Suprapubic skin (tissue), 4 donors: ENCODE measurements at regions not wholly inside any gene's neighbourhood (a gene's known extent, or its start where the extent isn't known, plus 50 kb on each side); places are given as distances from the start of the nearest gene placed in this dataset.

Experiments
- DNase-seq, 2 donors: peaks; one replicate each; pipeline ENCODE4 v3.0.0-alpha.2; 2019; ENCODE audit warnings: low spot score in 2 of 2
- H3K27ac ChIP-seq: fragments of 200-600 bp; sonication (generic); one replicate; pipeline ENCODE4 v1.5.1; 2019
- H3K27me3 ChIP-seq: fragments of 200-600 bp; sonication (generic); one replicate; pipeline ENCODE4 v1.5.1; 2019
- H3K36me3 ChIP-seq: fragments of 200-600 bp; sonication (generic); one replicate; pipeline ENCODE4 v1.5.1; 2019
- H3K4me1 ChIP-seq: fragments of 200-600 bp; sonication (generic); one replicate; pipeline ENCODE4 v1.5.1; 2019
- H3K4me3 ChIP-seq: fragments of 200-600 bp; sonication (generic); one replicate; pipeline ENCODE4 v1.5.1; 2019; ENCODE audit warnings: mild to moderate bottlenecking
- H3K9me3 ChIP-seq: fragments of 200-600 bp; sonication (generic); one replicate; pipeline ENCODE4 v1.5.1; 2019
- EP300 ChIP-seq: sonication (generic); formaldehyde crosslinking; IDR thresholded peaks from one replicate; pipeline ENCODE4 v1.6.1; 2017; ENCODE audit warnings: antibody characterized with exemption
- POLR2A ChIP-seq, 2 donors: fragments of 450-650 bp; IDR thresholded peaks; one replicate each; pipeline ENCODE4 v1.6.1; 2017; ENCODE audit warnings: antibody characterized with exemption in 2 of 2, mild to moderate bottlenecking in 2 of 2, moderate library complexity in 2 of 2
- POLR2AphosphoS5 ChIP-seq, 3 donors: sonication (generic); formaldehyde crosslinking; IDR thresholded peaks; one replicate each; pipeline ENCODE4 v1.6.1; 2017; ENCODE audit warnings: antibody characterized with exemption in 3 of 3
- WGBS: methylation state at CpG from one replicate; pipeline ENCODE4 v1.1.5; 2018; 5-methylcytosine and 5-hydroxymethylcytosine counted together
- TF ChIP-seq, protein P1 (sequence below), 2 donors: fragments of 200-600 bp in 1 of 2; fragments of 450-650 bp in 1 of 2; sonication (generic) in 1 of 2; IDR thresholded peaks; one replicate each; pipeline ENCODE4 v1.5.1; 2016 to 2019; ENCODE audit warnings: antibody characterized with exemption in 2 of 2, mild to moderate bottlenecking in 1 of 2, moderate library complexity in 1 of 2

DNA sequence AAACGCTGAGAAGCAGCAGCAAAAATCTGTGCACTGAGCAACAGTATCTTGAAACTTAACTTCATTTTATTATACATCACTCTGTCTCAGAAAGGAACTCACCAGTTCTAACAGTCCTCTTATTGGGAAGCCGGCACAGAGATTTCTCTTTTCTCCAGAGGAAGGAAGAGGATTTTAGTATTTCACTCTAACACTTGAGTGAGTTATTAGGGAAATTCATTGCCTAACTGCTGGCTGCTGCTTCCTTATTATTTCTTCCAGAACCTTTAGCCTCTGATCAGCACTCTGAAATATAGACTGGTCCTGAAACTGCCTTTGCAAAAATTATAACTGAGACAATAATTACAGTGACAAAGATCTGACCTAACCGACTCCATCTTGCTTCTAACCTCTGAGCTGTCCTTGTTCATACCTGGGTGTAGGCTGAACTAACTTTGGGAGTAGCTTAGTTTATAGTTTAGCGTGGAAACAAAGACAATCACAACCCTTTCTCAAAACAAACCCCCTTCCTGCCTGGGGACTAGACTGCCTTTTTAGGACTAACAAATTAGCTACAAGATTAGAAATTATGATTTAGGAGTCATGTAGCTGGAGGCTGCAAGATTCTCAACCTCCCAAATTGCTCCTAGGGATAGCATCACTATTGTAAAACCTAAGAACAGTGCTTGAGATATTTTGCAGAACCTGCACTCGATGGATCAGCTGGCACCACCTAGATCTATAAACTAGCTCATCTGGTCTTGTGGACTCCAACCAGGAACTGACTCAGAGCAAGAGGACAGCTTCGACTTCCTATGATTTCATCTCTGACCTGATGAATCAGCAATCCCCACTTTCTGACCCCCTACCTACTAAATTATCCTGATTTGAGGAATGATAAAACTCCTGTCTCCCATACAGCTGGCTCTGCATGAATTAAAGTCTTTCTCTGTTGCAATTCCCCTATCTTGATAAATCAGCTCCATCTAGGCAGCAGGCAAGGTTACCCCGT is 117.5 kb downstream of the DYRK2 start:
- 57% methylated on average over 7 of the region's 7 CpGs for WGBS
- no peak for DNase-seq
- Histone ChIP-seq H3K27me3 (no peaks in the 10 kb centered on the region), H3K9me3 (no peaks in the 10 kb centered on the region), H3K4me3 (no peak overlapping the region), H3K4me1 (no peaks in the 10 kb centered on the region), H3K27ac (no peak overlapping the region), H3K36me3 (no peaks in the 10 kb centered on the region)
- TF ChIP-seq POLR2A (IDR thresholded peaks at IDR 0.05): no peak
- no peak for TF ChIP-seq EP300
- no peak for TF ChIP-seq POLR2AphosphoS5 (IDR thresholded peaks at IDR 0.05)

DNA sequence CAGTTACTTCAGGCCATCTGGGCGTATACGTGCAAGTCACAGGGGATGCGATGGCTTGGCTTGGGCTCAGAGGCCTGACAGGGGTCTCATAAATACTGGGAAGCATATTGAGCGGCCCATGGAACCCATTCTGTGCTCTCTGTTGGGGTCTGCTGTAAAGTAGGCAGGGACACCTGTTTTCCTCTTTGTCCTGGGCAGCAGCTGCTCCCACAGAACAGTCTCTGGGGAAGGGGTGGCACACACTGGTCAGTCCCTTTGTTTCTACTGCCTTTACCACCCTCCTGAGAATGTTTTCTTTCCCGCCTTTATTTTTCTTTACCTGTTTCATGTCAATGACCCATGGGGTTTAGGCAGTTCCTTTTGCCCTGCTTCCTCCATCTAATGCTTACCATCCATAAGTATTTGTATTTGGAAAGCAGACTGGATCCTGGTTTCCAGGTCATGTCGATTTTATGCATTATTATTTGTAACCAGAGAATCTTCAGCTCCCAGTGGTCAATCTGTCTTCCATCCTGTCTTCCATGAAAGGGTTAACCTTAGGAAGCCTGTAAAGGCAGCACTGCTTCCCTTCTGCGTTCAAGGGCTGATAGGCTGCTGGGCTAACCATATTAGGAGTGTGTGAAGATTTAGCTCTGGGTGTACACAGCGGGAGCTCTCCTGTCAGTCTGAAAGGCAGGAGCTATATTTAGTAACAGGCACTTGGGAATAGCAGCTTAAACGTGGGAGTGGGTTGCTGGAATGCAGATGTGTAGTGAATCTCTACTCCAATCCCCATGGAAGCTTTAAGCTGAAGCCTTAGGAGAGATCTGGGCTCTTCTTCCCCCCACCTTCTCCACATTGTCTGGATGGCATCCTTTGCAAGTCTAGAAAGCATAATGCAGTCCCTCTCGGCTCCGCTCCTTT is 124.0 kb downstream of the DYRK2 start:
- Histone ChIP-seq H3K27me3 (no peaks in the 10 kb centered on the region), H3K9me3 (no peaks in the 10 kb centered on the region), H3K4me1 (no peaks in the 10 kb centered on the region), H3K27ac (no peak overlapping the region), H3K4me3 (no peak overlapping the region), H3K36me3 (no peaks in the 10 kb centered on the region)
- TF ChIP-seq EP300 (no peak), POLR2AphosphoS5 (IDR thresholded peaks at IDR 0.05) (no peak), POLR2A (IDR thresholded peaks at IDR 0.05) (no peak)
- TF ChIP-seq, protein P1, sequence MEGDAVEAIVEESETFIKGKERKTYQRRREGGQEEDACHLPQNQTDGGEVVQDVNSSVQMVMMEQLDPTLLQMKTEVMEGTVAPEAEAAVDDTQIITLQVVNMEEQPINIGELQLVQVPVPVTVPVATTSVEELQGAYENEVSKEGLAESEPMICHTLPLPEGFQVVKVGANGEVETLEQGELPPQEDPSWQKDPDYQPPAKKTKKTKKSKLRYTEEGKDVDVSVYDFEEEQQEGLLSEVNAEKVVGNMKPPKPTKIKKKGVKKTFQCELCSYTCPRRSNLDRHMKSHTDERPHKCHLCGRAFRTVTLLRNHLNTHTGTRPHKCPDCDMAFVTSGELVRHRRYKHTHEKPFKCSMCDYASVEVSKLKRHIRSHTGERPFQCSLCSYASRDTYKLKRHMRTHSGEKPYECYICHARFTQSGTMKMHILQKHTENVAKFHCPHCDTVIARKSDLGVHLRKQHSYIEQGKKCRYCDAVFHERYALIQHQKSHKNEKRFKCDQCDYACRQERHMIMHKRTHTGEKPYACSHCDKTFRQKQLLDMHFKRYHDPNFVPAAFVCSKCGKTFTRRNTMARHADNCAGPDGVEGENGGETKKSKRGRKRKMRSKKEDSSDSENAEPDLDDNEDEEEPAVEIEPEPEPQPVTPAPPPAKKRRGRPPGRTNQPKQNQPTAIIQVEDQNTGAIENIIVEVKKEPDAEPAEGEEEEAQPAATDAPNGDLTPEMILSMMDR (IDR thresholded peaks at IDR 0.05): no peak
- WGBS: 53% methylated on average over 11 of the region's 11 CpGs
- DNase-seq: no peak

DNA sequence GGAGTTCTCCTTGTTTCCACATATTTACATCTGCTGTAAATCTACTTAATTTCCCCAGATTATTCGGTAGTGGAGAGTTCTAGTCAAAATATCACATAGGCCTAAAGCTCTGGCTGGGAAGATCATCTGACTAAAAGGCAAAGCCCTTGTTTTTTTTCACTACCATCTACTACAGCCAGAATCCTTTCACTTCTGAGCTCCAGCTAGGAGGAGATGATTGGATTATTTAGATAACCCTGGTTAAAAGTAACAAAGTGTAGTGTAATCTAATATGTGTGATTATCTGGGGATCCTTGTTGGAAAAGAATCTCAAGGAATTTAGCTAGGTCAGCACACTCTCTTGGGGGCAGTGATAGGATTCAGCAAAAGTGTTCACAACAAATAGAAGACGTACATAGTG is 125.4 kb downstream of the DYRK2 start:
- Histone ChIP-seq H3K4me1 (no peaks in the 10 kb centered on the region), H3K9me3 (no peaks in the 10 kb centered on the region), H3K36me3 (no peaks in the 10 kb centered on the region), H3K4me3 (no peak overlapping the region), H3K27ac (no peak overlapping the region), H3K27me3 (no peaks in the 10 kb centered on the region)
- DNase-seq: no peak
- WGBS: 82% methylated on average over 2 of the region's 2 CpGs
- TF ChIP-seq POLR2A (IDR thresholded peaks at IDR 0.05) (no peak), EP300 (no peak), POLR2AphosphoS5 (IDR thresholded peaks at IDR 0.05) (no peak)
- TF ChIP-seq, protein P1 (IDR thresholded peaks at IDR 0.05): no peak

DNA sequence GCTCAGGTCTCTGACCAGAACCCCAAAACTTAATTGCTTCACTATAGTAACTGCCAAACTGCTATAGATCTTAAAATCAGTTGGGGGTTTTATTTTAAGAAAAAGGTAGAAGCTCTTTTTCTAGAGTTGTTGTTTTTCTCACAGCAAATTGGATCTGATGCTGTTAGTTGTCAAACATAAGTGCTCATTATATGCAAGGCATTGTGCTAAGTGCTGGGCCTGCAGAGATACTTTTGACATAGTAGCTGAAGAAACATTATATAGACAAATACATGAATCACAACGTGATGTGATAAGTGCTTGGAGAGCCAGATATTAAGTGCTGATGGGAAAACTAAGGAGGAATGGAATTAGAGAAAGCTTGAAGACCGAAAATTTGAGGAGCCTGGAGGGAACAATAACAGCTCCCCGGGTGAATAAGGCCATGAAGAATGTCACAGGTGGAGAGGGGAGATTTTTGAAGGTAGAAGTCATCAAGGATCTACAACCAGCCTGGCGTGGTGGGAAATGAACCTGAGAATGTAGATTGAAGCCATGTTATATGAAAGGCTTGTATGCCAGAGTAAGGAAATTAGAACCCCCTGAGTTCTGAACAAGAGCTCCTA is 126.5 kb downstream of the DYRK2 start:
- no peaks in the 10 kb centered on the region for H3K36me3 ChIP-seq
- H3K27me3 ChIP-seq: no peaks in the 10 kb centered on the region
- no peak overlapping the region for H3K4me3 ChIP-seq
- 81% methylated on average over 4 of the region's 4 CpGs for WGBS
- no peaks in the 10 kb centered on the region for H3K9me3 ChIP-seq
- DNase-seq: no peak
- H3K27ac ChIP-seq: no peak overlapping the region
- no peaks in the 10 kb centered on the region for H3K4me1 ChIP-seq
- no peak for TF ChIP-seq EP300
- no peak for TF ChIP-seq POLR2AphosphoS5 (IDR thresholded peaks at IDR 0.05)
- TF ChIP-seq, protein P1 (IDR thresholded peaks at IDR 0.05): no peak
- TF ChIP-seq POLR2A (IDR thresholded peaks at IDR 0.05): no peak

DNA sequence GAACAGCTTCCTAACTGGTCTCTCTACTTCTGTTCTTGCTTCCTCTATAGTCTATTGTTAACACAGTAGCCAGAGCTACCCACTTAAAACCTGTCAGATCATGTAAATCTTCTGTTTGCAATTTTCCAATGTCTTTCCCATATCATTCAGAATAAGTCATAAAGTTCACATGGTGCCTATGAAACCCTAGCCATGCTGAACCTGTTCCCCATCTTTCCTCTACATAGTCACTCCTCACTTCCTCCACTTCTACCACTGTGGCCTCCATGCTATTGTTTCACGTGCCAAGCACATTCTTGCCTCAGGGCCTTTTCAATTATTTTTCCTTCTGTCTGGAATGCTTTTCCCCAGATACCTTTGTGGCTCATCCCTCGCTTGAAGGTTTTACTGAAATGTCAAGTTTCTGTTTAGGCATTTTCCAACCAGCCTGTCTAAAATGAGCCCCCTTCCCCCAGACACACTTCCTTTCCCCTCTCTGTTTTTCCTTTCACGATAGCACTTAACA is 132.1 kb downstream of the DYRK2 start:
- H3K4me1 ChIP-seq: no peaks in the 10 kb centered on the region
- no peak for TF ChIP-seq POLR2AphosphoS5 (IDR thresholded peaks at IDR 0.05)
- TF ChIP-seq EP300: no peak
- no peak for TF ChIP-seq POLR2A (IDR thresholded peaks at IDR 0.05)
- TF ChIP-seq, protein P1 (IDR thresholded peaks at IDR 0.05): no peak
- WGBS: 67% methylated on average over 3 of the region's 3 CpGs

More for the DNA sequence above, 132.1 kb downstream of the DYRK2 start:
- Histone ChIP-seq H3K4me3 (no peak overlapping the region), H3K27ac (no peak overlapping the region), H3K27me3 (no peaks in the 10 kb centered on the region), H3K9me3 (no peaks in the 10 kb centered on the region), H3K36me3 (no peaks in the 10 kb centered on the region)
- no peak for DNase-seq
